Astrocyte (in vitro differentiated cells and primary cell): ENCODE measurements at regions not wholly inside any gene's neighbourhood (a gene's known extent, or its start where the extent isn't known, plus 50 kb on each side); places are given as distances from the start of the nearest gene placed in this dataset.

ENCODE experiments used
- DNase-seq: peaks from one replicate; pipeline ENCODE4 v3.0.0-alpha.2; 2010; ENCODE audit warnings: low read depth
- FAIRE-seq: peaks from 2 replicates; lab custom pipeline; 2011; peaks lifted over from hg19 to GRCh38; lab: Jason Lieb, UNC
- H2AFZ ChIP-seq: 2 replicates; pipeline ENCODE4 v1.6.0; 2012; ENCODE audit warnings: low read depth, low read length, inconsistent platforms
- H3K27ac ChIP-seq: 2 replicates; pipeline ENCODE4 v1.5.1; 2011; ENCODE audit warnings: low read depth, low read length, inconsistent platforms
- H3K27me3 ChIP-seq: 2 replicates; pipeline ENCODE4 v1.6.0; 2011; ENCODE audit warnings: low read length, inconsistent platforms; ENCODE audit not compliant: insufficient read depth
- H3K36me3 ChIP-seq: 2 replicates; pipeline ENCODE4 v1.5.1; 2011; ENCODE audit warnings: low read length, inconsistent platforms; ENCODE audit not compliant: insufficient read depth
- H3K4me1 ChIP-seq: 2 replicates; pipeline ENCODE4 v1.5.1; 2011; ENCODE audit warnings: low read length, inconsistent platforms; ENCODE audit not compliant: insufficient read depth
- H3K4me2 ChIP-seq: 2 replicates; pipeline ENCODE4 v1.6.0; 2012; ENCODE audit warnings: low read length, inconsistent platforms
- H3K4me3 ChIP-seq: 2 replicates; pipeline ENCODE4 v1.5.1; 2011; ENCODE audit warnings: low read depth, mild to moderate bottlenecking, low read length, inconsistent platforms; ENCODE audit not compliant: insufficient read depth
- H3K79me2 ChIP-seq: 2 replicates; pipeline ENCODE4 v1.6.0; 2012; ENCODE audit warnings: mild to moderate bottlenecking, low read length, inconsistent platforms; ENCODE audit not compliant: insufficient read depth
- H3K9ac ChIP-seq: 2 replicates; pipeline ENCODE4 v1.6.0; 2012; ENCODE audit warnings: mild to moderate bottlenecking, low read length, inconsistent platforms
- H3K9me3 ChIP-seq: 2 replicates; pipeline ENCODE4 v1.5.1; 2012; ENCODE audit warnings: low read depth, mild to moderate bottlenecking, low read length, inconsistent platforms; ENCODE audit not compliant: insufficient read depth
- H4K20me1 ChIP-seq: 2 replicates; pipeline ENCODE4 v1.6.0; 2012; ENCODE audit warnings: low read length, inconsistent platforms; ENCODE audit not compliant: insufficient read depth
- H3K27ac Mint-ChIP-seq: one replicate; pipeline ENCODE4 v1.8.0; 2021; ENCODE audit warnings: mild to moderate bottlenecking, mixed read lengths; ENCODE audit not compliant: unreplicated experiment
- H3K27me3 Mint-ChIP-seq: one replicate; pipeline ENCODE4 v1.8.0; 2021; ENCODE audit warnings: low read depth, mixed read lengths; ENCODE audit not compliant: unreplicated experiment
- H3K36me3 Mint-ChIP-seq: one replicate; pipeline ENCODE4 v1.8.0; 2021; ENCODE audit warnings: low read depth, mixed read lengths; ENCODE audit not compliant: unreplicated experiment
- H3K4me1 Mint-ChIP-seq: one replicate; pipeline ENCODE4 v1.8.0; 2021; ENCODE audit warnings: low read depth, mixed read lengths; ENCODE audit not compliant: unreplicated experiment
- H3K4me3 Mint-ChIP-seq: one replicate; pipeline ENCODE4 v1.8.0; 2021; ENCODE audit warnings: mild to moderate bottlenecking, moderate library complexity, mixed read lengths; ENCODE audit not compliant: unreplicated experiment
- H3K9me3 Mint-ChIP-seq: one replicate; pipeline ENCODE4 v1.8.0; 2021; ENCODE audit warnings: mild to moderate bottlenecking, mixed read lengths; ENCODE audit not compliant: unreplicated experiment
- CTCF ChIP-seq: IDR thresholded peaks from 2 replicates; pipeline ENCODE4 v1.5.1; 2011; ENCODE audit warnings: low read depth, mild to moderate bottlenecking, inconsistent platforms, low read length, moderate library complexity; ENCODE audit not compliant: insufficient read depth
- EZH2 ChIP-seq: IDR thresholded peaks from 2 replicates; pipeline ENCODE4 v1.6.1; 2012; ENCODE audit warnings: mild to moderate bottlenecking, low read length, inconsistent platforms; ENCODE audit not compliant: insufficient read depth

DNA sequence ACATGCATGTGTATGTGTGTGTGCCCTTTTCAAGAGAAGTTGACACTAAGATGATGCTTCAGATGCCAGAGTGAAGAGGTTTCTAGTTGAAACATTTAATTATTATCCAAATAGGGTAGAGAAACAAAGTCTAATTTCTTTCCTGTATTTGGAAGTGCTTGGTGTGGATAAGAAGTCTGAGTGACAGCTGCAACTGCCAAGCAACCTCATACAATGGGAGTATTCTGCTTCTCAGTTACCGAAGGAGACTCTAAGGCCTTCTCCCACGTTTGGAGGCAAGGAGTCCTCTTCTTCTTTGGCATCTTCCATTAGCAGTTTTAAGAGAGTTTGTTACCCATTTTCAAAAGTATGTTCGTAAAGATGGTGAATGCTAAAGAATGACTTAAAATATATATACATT is 82.4 kb downstream of the HDGFL1 start:
- FAIRE-seq (no peak), DNase-seq (no peak)
- TF ChIP-seq CTCF, result no peak
- no peak for TF ChIP-seq EZH2
- H3K9me3 ChIP-seq, result no peaks in the 10 kb centered on the region
- H2AFZ ChIP-seq, result no peak overlapping the region
- peaks cover 2% of the 10 kb centered on the region for H3K4me1 Mint-ChIP-seq
- no peaks in the 10 kb centered on the region for H3K27me3 Mint-ChIP-seq
- H3K4me1 ChIP-seq, result no peaks in the 10 kb centered on the region
- H3K9me3 Mint-ChIP-seq, result no peaks in the 10 kb centered on the region
- H3K27ac Mint-ChIP-seq, result no peak overlapping the region
- H3K36me3 Mint-ChIP-seq, result no peaks in the 10 kb centered on the region
- H3K4me2 ChIP-seq, result no peak overlapping the region
- no peaks in the 10 kb centered on the region for H3K27me3 ChIP-seq
- H4K20me1 ChIP-seq, result no peaks in the 10 kb centered on the region
- H3K79me2 ChIP-seq, result no peaks in the 10 kb centered on the region
- no peak overlapping the region for H3K27ac ChIP-seq
- H3K4me3 Mint-ChIP-seq, result no peak overlapping the region
- no peak overlapping the region for H3K4me3 ChIP-seq
- no peak overlapping the region for H3K9ac ChIP-seq
- no peaks in the 10 kb centered on the region for H3K36me3 ChIP-seq

GRCh38 chr6:22653980-22654610 is 84.7 kb downstream of the HDGFL1 start:
- H3K9me3 Mint-ChIP-seq, result no peaks in the 10 kb centered on the region
- H3K4me1 Mint-ChIP-seq, result peaks cover 12% of the 10 kb centered on the region
- Histone ChIP-seq H3K4me1 (no peaks in the 10 kb centered on the region), H3K9me3 (no peaks in the 10 kb centered on the region), H3K4me2 (no peak overlapping the region), H3K9ac (no peak overlapping the region), H3K27me3 (no peaks in the 10 kb centered on the region), H3K79me2 (no peaks in the 10 kb centered on the region), H4K20me1 (no peaks in the 10 kb centered on the region), H2AFZ (no peak overlapping the region), H3K4me3 (no peak overlapping the region), H3K36me3 (no peaks in the 10 kb centered on the region), H3K27ac (no peak overlapping the region)
- TF ChIP-seq CTCF (no peak), EZH2 (no peak)
- H3K36me3 Mint-ChIP-seq, result no peaks in the 10 kb centered on the region
- H3K27me3 Mint-ChIP-seq, result no peaks in the 10 kb centered on the region
- DNase-seq, result no peak
- FAIRE-seq, result peak; percentile 29
- H3K4me3 Mint-ChIP-seq, result no peak overlapping the region
- no peak overlapping the region for H3K27ac Mint-ChIP-seq

DNA sequence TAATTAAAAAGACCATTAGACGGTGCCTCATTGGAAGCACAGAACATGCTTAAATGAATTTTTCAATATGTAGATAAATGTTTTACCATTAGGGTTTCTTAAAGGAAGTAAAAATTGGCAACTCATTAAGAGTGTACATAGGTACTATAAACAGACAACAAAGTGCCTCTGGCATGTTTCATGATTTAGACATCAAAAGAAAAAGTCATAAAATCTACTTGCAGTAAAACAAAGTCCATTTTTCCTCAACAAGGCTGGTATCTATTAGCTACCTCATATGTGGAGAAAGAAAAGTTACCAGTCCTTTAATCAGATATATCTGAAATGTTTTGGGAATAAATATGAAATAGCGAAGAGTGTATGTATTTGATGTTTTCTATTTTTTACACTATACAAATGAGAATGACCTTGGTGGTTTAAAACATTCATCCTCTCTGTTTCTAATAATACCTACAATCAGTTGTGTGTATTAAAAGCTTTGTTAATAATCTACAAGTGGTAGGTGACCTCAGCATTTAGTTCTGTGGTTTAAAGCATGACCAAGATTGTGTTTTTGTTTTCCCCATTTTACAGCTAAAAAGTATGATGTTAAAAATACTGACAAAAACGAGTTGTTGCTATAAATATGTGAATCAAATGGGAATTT is 87.5 kb downstream of the HDGFL1 start:
- FAIRE-seq, result no peak
- Histone ChIP-seq H3K4me2 (no peak overlapping the region), H4K20me1 (no peaks in the 10 kb centered on the region), H3K27me3 (no peaks in the 10 kb centered on the region), H3K27ac (no peak overlapping the region), H3K9me3 (no peaks in the 10 kb centered on the region), H3K4me1 (no peaks in the 10 kb centered on the region), H3K79me2 (no peaks in the 10 kb centered on the region), H3K36me3 (no peaks in the 10 kb centered on the region), H3K9ac (no peak overlapping the region), H2AFZ (no peak overlapping the region), H3K4me3 (no peak overlapping the region)
- DNase-seq, result no peak
- Mint-ChIP-seq H3K27ac (no peak overlapping the region), H3K4me1 (peaks cover 13% of the 10 kb centered on the region), H3K9me3 (peaks cover 2% of the 10 kb centered on the region), H3K36me3 (no peaks in the 10 kb centered on the region), H3K4me3 (no peak overlapping the region), H3K27me3 (no peaks in the 10 kb centered on the region)
- TF ChIP-seq CTCF, result no peak
